GM12872 (cell line): ENCODE measurements at regions not wholly inside any gene's neighbourhood (a gene's known extent, or its start where the extent isn't known, plus 50 kb on each side); places are given as distances from the start of the nearest gene placed in this dataset.

Experiments used
- TF ChIP-seq, protein P1 (sequence below): IDR thresholded peaks from 3 replicates; pipeline ENCODE4 v1.5.1; 2011; ENCODE audit warnings: low read depth, mild to moderate bottlenecking, low read length, moderate library complexity; ENCODE audit not compliant: insufficient read depth

DNA sequence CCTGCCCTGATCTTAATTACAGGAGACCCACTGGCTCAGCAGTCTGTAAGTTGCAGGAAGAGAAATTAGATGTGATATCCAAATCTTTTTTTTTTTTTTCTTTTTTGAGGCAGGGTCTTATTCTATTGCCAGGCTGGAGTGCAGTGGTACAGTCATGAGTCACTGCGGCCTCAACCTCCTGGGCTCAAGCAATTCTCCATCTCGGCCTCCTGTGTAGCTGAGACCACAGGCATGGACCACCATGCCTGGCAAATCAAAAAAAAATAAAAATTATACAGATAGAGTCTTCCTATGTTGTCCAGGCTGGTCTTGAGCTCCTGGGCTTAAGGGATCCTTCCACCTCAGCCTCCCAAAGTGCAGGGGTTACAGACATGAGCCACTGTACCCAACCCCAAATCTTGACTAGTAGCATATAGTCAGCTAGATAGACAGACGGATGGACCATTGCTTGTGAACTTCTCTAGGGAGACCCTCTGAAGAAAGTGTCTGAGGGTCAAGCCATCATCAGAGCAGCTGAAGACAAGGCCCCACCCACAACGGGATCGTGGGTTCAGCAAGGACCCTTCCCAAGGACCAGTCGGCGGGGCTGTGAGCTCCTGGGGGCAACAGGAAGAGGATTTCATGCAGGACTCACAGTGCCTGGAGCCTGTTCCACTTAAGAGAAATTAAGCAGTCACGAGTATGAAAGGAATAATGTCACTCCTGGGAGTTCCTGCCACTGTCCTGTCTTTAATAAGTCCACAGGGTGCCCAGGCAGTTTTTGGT, 222.7 kb downstream of the ANKRD60 start:
- TF ChIP-seq, protein P1, sequence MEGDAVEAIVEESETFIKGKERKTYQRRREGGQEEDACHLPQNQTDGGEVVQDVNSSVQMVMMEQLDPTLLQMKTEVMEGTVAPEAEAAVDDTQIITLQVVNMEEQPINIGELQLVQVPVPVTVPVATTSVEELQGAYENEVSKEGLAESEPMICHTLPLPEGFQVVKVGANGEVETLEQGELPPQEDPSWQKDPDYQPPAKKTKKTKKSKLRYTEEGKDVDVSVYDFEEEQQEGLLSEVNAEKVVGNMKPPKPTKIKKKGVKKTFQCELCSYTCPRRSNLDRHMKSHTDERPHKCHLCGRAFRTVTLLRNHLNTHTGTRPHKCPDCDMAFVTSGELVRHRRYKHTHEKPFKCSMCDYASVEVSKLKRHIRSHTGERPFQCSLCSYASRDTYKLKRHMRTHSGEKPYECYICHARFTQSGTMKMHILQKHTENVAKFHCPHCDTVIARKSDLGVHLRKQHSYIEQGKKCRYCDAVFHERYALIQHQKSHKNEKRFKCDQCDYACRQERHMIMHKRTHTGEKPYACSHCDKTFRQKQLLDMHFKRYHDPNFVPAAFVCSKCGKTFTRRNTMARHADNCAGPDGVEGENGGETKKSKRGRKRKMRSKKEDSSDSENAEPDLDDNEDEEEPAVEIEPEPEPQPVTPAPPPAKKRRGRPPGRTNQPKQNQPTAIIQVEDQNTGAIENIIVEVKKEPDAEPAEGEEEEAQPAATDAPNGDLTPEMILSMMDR, result no peak

DNA sequence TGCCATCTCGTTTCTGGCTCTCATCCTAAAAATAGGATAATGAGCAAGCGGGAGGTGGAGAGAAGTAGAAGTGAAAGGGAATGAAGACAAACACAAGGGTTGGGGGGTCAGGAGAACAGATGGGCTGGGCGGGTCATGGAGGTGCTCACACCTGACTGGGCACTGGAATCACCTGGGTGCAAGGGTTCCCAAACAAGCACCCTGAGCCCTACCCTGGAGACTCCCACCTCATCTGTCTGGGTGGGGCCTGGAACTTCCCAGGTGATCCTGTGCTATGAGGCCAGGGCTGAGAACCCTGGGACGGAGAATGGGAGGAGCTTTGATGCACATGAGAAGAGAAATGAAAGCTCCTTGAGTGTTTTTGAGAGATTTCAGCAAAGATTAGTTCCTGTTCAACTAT, 223.6 kb downstream of the ANKRD60 start:
- TF ChIP-seq, protein P1, result no peak

- TF ChIP-seq, protein P1, result no peak
These were observed 224.3 kb downstream of the ANKRD60 start for GRCh38 chr20:58004146-58004545.

GRCh38 chr20:58003525-58003924, 224.9 kb downstream of the ANKRD60 start:
- TF ChIP-seq, protein P1, result no peak

- TF ChIP-seq, protein P1, result no peak
These were observed 225.6 kb downstream of the ANKRD60 start for GRCh38 chr20:58002901-58003300.

DNA sequence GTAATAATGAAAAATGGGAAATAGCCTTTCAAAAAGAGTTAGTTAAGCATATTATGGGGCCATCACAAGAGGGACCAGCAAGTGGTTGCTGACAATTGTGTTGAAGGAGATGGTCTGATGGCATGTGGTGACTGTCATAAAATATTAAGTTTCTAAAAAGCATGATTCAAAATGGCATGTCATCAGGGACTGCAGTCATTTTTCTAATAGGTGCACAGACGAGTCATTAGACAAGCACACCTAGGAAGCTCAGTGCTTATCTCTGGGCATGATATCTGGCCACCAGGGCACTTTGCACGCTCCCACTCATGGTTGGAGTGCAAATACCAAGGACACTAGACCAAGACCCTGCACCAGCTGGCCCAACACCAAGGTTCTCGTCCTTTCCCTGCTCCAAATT, 226.5 kb downstream of the ANKRD60 start:
- TF ChIP-seq, protein P1, result no peak

- TF ChIP-seq, protein P1, result no peak
These were observed 227.1 kb downstream of the ANKRD60 start for GRCh38 chr20:58001381-58001780.
